H9 (cell line): ENCODE measurements at regions not wholly inside any gene's neighbourhood (a gene's known extent, or its start where the extent isn't known, plus 50 kb on each side); places are given as distances from the start of the nearest gene placed in this dataset.

Experiments used
- DNase-seq: peaks from one replicate; pipeline ENCODE4 v3.0.0-alpha.2; 2017
- H2AFZ ChIP-seq: one replicate; pipeline ENCODE4 v1.6.1; 2013; ENCODE audit warnings: mild to moderate bottlenecking, low read length, control low read depth, moderate library complexity
- H2AK5ac ChIP-seq: 2 replicates; pipeline ENCODE4 v1.6.1; 2013; ENCODE audit warnings: low read length, control low read depth, mixed read lengths; ENCODE audit not compliant: insufficient read length
- H2BK120ac ChIP-seq: one replicate; pipeline ENCODE4 v1.6.1; 2013; ENCODE audit warnings: low read depth, mild to moderate bottlenecking, low read length, control low read depth, inconsistent platforms; ENCODE audit not compliant: poor library complexity, severe bottlenecking
- H2BK12ac ChIP-seq: 2 replicates; pipeline ENCODE4 v1.6.1; 2013; ENCODE audit warnings: low read length, control low read depth, mixed read lengths, low read depth; ENCODE audit not compliant: insufficient read length
- H2BK15ac ChIP-seq: 2 replicates; pipeline ENCODE4 v1.6.1; 2013; ENCODE audit warnings: low read depth, low read length, control low read depth
- H2BK20ac ChIP-seq: one replicate; pipeline ENCODE4 v1.6.1; 2013; ENCODE audit warnings: low read depth, mild to moderate bottlenecking, low read length, control low read depth, inconsistent platforms; ENCODE audit not compliant: poor library complexity, severe bottlenecking
- H2BK5ac ChIP-seq: 2 replicates; pipeline ENCODE4 v1.6.1; 2013; ENCODE audit warnings: low read length, control low read depth, mixed read lengths; ENCODE audit not compliant: insufficient read length
- H3K14ac ChIP-seq: 2 replicates; pipeline ENCODE4 v1.6.1; 2013; ENCODE audit warnings: low read length, control low read depth; ENCODE audit not compliant: insufficient read depth
- H3K18ac ChIP-seq: 2 replicates; pipeline ENCODE4 v1.6.1; 2013; ENCODE audit warnings: low read depth, mild to moderate bottlenecking, mixed read lengths, low read length, control low read depth; ENCODE audit not compliant: insufficient read length
- H3K23ac ChIP-seq: 2 replicates; pipeline ENCODE4 v1.6.1; 2013; ENCODE audit warnings: low read length, control low read depth, mixed read lengths, low read depth; ENCODE audit not compliant: insufficient read length
- H3K23me2 ChIP-seq: 2 replicates; pipeline ENCODE4 v1.6.1; 2013; ENCODE audit warnings: low read depth, mild to moderate bottlenecking, mixed read lengths, low read length, control low read depth; ENCODE audit not compliant: insufficient read length, poor library complexity, severe bottlenecking
- H3K27ac ChIP-seq: 2 replicates; pipeline ENCODE4 v1.5.1; 2013; ENCODE audit warnings: low read length, control low read depth, mixed read lengths, low read depth; ENCODE audit not compliant: insufficient read length
- H3K27me3 ChIP-seq: 2 replicates; pipeline ENCODE4 v1.6.1; 2013; ENCODE audit warnings: low read length, control low read depth, inconsistent platforms; ENCODE audit not compliant: insufficient read depth
- H3K4ac ChIP-seq: 2 replicates; pipeline ENCODE4 v1.6.1; 2013; ENCODE audit warnings: low read depth, mild to moderate bottlenecking, control low read depth, inconsistent platforms, low read length, moderate library complexity
- H3K4me1 ChIP-seq: 2 replicates; pipeline ENCODE4 v1.6.1; 2013; ENCODE audit warnings: low read length, control low read depth, inconsistent platforms; ENCODE audit not compliant: insufficient read depth
- H3K4me2 ChIP-seq: 2 replicates; pipeline ENCODE4 v1.6.1; 2013; ENCODE audit warnings: low read length, control low read depth, mixed read lengths; ENCODE audit not compliant: insufficient read length, insufficient read depth
- H3K56ac ChIP-seq: 2 replicates; pipeline ENCODE4 v1.6.1; 2013; ENCODE audit warnings: low read depth, mild to moderate bottlenecking, mixed read lengths, low read length, control low read depth; ENCODE audit not compliant: insufficient read length
- H3K79me1 ChIP-seq: 2 replicates; pipeline ENCODE4 v1.6.1; 2013; ENCODE audit warnings: low read depth, mild to moderate bottlenecking, moderate library complexity, low read length, control low read depth, inconsistent platforms; ENCODE audit not compliant: insufficient read depth, poor library complexity, severe bottlenecking
- H3K79me2 ChIP-seq: 2 replicates; pipeline ENCODE4 v1.6.1; 2013; ENCODE audit warnings: low read length, control low read depth, inconsistent platforms; ENCODE audit not compliant: insufficient read depth
- H3K9ac ChIP-seq: 2 replicates; pipeline ENCODE4 v1.6.1; 2013; ENCODE audit warnings: low read length, control low read depth, mixed read lengths; ENCODE audit not compliant: insufficient read length; ENCODE audit errors: extremely low read depth
- H3K9me3 ChIP-seq: one replicate; pipeline ENCODE4 v1.6.1; 2013; ENCODE audit warnings: low read depth, low read length, inconsistent platforms; ENCODE audit not compliant: control insufficient read depth
- H3T11ph ChIP-seq: one replicate; pipeline ENCODE4 v1.6.1; 2013; ENCODE audit warnings: mild to moderate bottlenecking, low read length, control low read depth, inconsistent platforms
- H4K20me1 ChIP-seq: one replicate; pipeline ENCODE4 v1.6.1; 2013; ENCODE audit not compliant: control insufficient read depth, insufficient read length, insufficient read depth
- H4K5ac ChIP-seq: 2 replicates; pipeline ENCODE4 v1.6.1; 2013; ENCODE audit warnings: low read depth, mild to moderate bottlenecking, mixed read lengths, low read length, control low read depth; ENCODE audit not compliant: insufficient read length
- H4K8ac ChIP-seq: replicated peaks from 2 replicates; pipeline ENCODE4 v1.6.1; 2013; ENCODE audit warnings: low read length, control low read depth, mixed read lengths, low read depth; ENCODE audit not compliant: insufficient read length
- H4K91ac ChIP-seq: 2 replicates; pipeline ENCODE4 v1.6.1; 2013; ENCODE audit warnings: low read depth, mild to moderate bottlenecking, moderate library complexity, mixed read lengths, low read length, control low read depth; ENCODE audit not compliant: insufficient read length
- H3K27ac Mint-ChIP-seq, 3 experiments: 2 replicates in 2 of 3; 3 replicates in 1 of 3; pipeline ENCODE4 v1.8.0; 2020 to 2021; ENCODE audit warnings: mixed read lengths in 3 of 3, mild to moderate bottlenecking in 1 of 3, moderate library complexity in 1 of 3
- H3K27me3 Mint-ChIP-seq: 2 replicates; pipeline ENCODE4 v1.8.0; 2021; ENCODE audit warnings: low read depth, mild to moderate bottlenecking, moderate library complexity, mixed read lengths
- H3K36me3 Mint-ChIP-seq, 3 experiments: 2 replicates in 2 of 3; 3 replicates in 1 of 3; pipeline ENCODE4 v1.8.0; 2020 to 2021; ENCODE audit warnings: low read depth in 3 of 3, mixed read lengths in 3 of 3; ENCODE audit not compliant: insufficient read depth in 1 of 3
- H3K4me1 Mint-ChIP-seq, 2 experiments: 2 replicates each; pipeline ENCODE4 v1.8.0; 2020; ENCODE audit warnings: mixed read lengths in 2 of 2
- H3K4me3 Mint-ChIP-seq, 2 experiments: 2 replicates in 1 of 2; 3 replicates in 1 of 2; pipeline ENCODE4 v1.8.0; 2020 to 2021; ENCODE audit warnings: mild to moderate bottlenecking in 2 of 2, mixed read lengths in 2 of 2, moderate library complexity in 1 of 2
- H3K9me3 Mint-ChIP-seq, 2 experiments: 2 replicates in 1 of 2; 3 replicates in 1 of 2; pipeline ENCODE4 v1.8.0; 2020; ENCODE audit warnings: mild to moderate bottlenecking in 2 of 2, mixed read lengths in 2 of 2, moderate library complexity in 1 of 2
- WGBS: extraction: QIAGEN DNeasy Blood & Tissue Kit; methylation state at CpG from one replicate; pipeline ENCODE4 v1.1.7; 2013; ENCODE audit warnings: missing lambda C conversion rate, low lambda C conversion rate, mixed read lengths; ENCODE audit not compliant: insufficient read length; ENCODE audit errors: extremely low coverage; 5-methylcytosine and 5-hydroxymethylcytosine counted together
- TF ChIP-seq, protein P1 (sequence below): fragments of 200-600 bp; sonication (generic); conservative IDR thresholded peaks from 3 replicates; pipeline ENCODE4 v1.8.0; 2021; ENCODE audit warnings: antibody characterized with exemption, mild to moderate bottlenecking

DNA sequence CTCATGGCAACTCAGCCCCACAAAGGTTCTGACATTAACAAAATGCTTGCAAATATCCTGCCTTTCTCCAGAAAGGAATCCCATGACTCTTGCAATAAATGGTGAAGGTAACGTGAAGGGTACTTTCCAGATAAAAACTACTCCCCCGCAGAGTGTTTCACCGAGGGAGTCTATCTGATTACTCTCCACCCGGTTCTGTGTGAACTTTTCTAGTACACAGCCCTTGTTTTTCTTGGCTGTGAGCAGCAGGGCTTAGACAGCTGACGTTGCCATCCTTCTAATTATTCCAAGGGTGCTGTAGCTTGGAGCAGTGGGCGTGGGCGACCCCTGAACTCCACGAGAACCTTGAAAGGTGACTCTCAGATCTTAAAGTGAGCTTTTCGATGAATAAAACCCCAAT is 276.0 kb upstream of the IRX4 start:
- DNase-seq: no peak
- Histone ChIP-seq H2BK12ac (no peak overlapping the region), H4K91ac (no peak overlapping the region), H3K4me1 (no peaks in the 10 kb centered on the region), H2BK120ac (no peak overlapping the region), H3K18ac (no peak overlapping the region), H4K5ac (no peak overlapping the region), H2BK20ac (no peak overlapping the region), H4K8ac (no peak overlapping the region), H3K56ac (no peak overlapping the region), H4K20me1 (no peaks in the 10 kb centered on the region), H2BK15ac (no peak overlapping the region), H2AK5ac (no peak overlapping the region), H3K23me2 (no peaks in the 10 kb centered on the region), H3K23ac (no peak overlapping the region), H2AFZ (no peak overlapping the region), H3K14ac (no peak overlapping the region), H3K27me3 (no peaks in the 10 kb centered on the region), H3K27ac (no peak overlapping the region), H3T11ph (no peak overlapping the region), H3K9ac (no peak overlapping the region), H3K4me2 (no peak overlapping the region), H3K79me2 (no peaks in the 10 kb centered on the region), H3K9me3 (no peaks in the 10 kb centered on the region), H3K79me1 (no peaks in the 10 kb centered on the region), H2BK5ac (no peak overlapping the region), H3K4ac (no peak overlapping the region)
- Mint-ChIP-seq H3K27me3 (peaks cover 11% of the 10 kb centered on the region), H3K4me3 (no peak overlapping the region), H3K9me3 (no peaks in the 10 kb centered on the region), H3K36me3 (no peaks in the 10 kb centered on the region), H3K27ac (no peak overlapping the region), H3K4me1 (peaks cover 6 to 8% of the 10 kb centered on the region in 2 experiments)
- TF ChIP-seq, protein P1, sequence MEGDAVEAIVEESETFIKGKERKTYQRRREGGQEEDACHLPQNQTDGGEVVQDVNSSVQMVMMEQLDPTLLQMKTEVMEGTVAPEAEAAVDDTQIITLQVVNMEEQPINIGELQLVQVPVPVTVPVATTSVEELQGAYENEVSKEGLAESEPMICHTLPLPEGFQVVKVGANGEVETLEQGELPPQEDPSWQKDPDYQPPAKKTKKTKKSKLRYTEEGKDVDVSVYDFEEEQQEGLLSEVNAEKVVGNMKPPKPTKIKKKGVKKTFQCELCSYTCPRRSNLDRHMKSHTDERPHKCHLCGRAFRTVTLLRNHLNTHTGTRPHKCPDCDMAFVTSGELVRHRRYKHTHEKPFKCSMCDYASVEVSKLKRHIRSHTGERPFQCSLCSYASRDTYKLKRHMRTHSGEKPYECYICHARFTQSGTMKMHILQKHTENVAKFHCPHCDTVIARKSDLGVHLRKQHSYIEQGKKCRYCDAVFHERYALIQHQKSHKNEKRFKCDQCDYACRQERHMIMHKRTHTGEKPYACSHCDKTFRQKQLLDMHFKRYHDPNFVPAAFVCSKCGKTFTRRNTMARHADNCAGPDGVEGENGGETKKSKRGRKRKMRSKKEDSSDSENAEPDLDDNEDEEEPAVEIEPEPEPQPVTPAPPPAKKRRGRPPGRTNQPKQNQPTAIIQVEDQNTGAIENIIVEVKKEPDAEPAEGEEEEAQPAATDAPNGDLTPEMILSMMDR: no peak
- no CpG with 5 or more reads among the region's 9 CpGs for WGBS
